ENCODE measurements at regions not wholly inside any gene's neighbourhood (a gene's known extent, or its start where the extent isn't known, plus 50 kb on each side); places are given as distances from the start of the nearest gene placed in this dataset.

GRCh38 chr1:191134796-191135195 is 657.1 kb upstream of the BRINP3 start:
- no peak for TF ChIP-seq CTCF (IDR thresholded peaks at IDR 0.05; ENCODE audit: low read depth, low read length)
- no peak for TF ChIP-seq POLR2A (IDR thresholded peaks at IDR 0.05; ENCODE audit: extremely low read depth, insufficient read length)
- no peak for TF ChIP-seq MAX (IDR thresholded peaks at IDR 0.05; ENCODE audit: low read depth, low read length)
- no peak for TF ChIP-seq MYC (IDR thresholded peaks at IDR 0.05; ENCODE audit: low read depth, low read length)

All from NB4 (cell line).